NCI-H345 treated with DMSO at 0.1 percent for 48 hours (cell line): ENCODE measurements at regions not wholly inside any gene's neighbourhood (a gene's known extent, or its start where the extent isn't known, plus 50 kb on each side); places are given as distances from the start of the nearest gene placed in this dataset.
A peak's percentile ranks its signal among the peaks of the same experiment; 100 is the strongest.
"Not testable (repeated sequence)": the region's sequence is repeated elsewhere in the genome, so short reads cannot be mapped to it uniquely, and the experiment has no call there.

Source experiments
- DNase-seq: peaks from one replicate; lab custom pipeline; 2025; ENCODE audit not compliant: unreplicated experiment; lab: John Stamatoyannopoulos, UW

- DNase-seq, result no peak
Observed at GRCh38 chr2:57465067-57465466, 581.5 kb upstream of the VRK2 start.

GRCh38 chr2:57465967-57466366 is 580.6 kb upstream of the VRK2 start:
- DNase-seq, result no peak

DNA sequence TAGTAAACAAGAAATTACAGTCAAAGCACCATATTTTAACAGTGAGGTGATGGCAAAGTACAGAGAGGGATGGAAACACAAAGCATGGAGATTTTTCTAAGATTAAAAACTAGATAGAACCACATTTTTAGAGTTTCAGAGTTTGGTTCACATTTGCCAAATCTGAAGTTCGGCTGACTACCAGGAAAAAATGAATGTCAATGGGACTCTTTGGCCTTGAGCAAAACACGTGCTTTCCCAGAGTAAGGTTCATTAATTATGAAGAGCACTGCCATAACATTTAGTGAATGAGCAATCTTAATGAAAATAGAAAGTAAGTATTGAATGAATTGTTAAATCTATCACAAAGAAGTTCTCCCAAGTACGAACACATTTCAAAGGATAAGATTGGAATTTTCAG is 571.2 kb upstream of the VRK2 start:
- no peak for DNase-seq

- DNase-seq, result no peak
Observed at GRCh38 chr2:57479981-57480380, 566.6 kb upstream of the VRK2 start.

DNA sequence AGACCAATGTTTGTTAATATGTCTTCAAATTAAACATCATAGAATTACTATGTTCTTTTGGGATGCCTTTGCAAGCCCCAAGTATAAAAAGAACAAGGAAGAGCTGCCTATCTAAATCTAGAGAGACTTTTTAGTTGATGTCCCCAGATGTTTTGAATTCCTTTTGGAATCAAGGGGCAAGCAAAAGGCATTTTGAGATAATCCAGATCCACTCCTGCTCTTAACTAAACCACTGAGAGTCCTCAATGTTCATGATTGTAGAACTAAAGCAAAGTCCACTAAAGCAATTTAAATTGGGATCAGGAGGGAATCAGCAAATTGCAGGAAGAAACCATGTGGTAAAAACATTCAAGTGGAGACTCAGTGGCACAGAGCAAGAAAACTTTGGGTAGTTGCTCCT is 558.5 kb upstream of the VRK2 start:
- no peak for DNase-seq

DNA sequence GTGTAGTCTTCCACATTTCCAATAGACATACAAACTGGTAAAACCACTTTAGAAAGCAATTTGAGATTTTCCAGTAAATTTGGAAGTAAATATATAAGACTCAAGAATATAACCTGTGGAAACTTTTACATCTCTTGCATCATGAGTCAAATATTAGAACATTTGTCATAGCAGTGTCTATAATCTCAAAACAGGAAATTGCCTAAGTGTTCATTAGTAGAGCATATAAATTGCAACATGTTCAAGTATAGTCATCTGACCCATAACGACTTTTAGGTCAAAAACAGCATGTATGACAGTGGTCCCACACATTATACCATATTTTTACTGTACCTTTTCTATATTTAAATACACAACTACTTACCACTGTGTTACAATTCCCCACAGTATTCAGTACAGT is 555.9 kb upstream of the VRK2 start:
- no peak for DNase-seq

DNA sequence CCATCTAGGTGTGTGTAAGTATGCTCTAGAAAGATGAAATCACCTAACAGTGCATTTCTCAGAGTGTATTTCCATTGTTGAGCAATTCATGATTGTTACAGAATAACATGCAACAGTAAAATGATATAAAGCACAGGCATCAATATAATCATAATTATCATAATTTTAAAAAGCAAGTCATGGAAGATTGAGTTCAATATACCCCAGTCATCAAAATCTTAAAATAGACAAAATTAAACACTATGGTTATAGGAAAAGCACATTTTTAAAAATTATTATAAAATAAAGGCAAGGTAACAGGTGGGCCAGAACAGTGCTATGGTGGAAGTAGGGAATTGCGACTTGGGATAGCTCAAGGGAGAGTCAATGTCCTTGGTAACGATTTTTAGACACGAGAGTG is 555.4 kb upstream of the VRK2 start:
- DNase-seq, result no peak

GRCh38 chr2:57493966-57494365 is 552.6 kb upstream of the VRK2 start:
- DNase-seq, result not testable (repeated sequence)

DNA sequence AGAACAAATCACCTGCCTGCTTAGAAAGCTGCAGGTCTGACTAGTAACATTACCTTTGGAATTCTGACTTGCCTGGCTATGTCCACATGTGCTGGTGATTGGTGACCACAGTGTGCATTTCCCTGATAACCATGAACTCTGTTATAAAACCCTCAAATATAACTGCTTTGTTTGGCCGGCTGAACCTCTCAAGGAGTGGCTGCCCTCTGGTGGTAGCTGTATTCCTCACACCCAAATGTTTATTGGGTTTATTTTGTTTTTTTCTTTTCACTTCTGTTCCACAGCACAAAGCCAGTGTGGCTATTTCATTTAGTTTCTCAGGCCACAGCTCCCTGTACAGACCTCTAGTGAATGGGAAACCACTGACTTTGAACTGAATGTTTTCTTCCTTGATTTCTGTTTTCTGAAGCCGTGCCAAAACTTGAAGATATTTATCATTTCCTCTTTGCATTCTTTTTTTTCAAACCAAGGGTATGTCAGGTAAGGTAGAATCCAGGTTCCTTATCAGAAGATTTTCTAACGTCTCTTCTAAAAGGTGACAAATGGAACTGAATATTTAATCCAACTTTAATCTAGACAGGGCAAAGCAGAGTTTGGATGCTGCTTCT is 549.0 kb upstream of the VRK2 start:
- peak; percentile 23 for DNase-seq

DNA sequence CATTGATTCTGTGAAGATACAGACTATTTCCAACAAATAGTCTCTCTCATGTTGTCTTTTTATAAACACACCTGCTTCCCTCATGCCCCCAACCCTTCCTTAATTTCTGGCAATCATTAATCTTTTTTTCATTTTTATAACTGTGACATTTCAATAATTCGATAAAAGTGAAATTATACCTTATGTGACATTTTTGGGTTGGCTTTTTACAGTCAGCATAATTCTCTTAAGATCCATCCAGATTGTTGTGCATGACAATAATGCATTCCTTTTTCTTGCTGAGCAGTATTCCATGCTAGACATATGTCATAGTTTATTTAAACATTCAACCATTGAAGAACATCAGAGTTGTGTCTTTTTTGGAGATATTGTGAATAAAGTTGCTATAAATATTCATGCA is 541.8 kb upstream of the VRK2 start:
- no peak for DNase-seq

GRCh38 chr2:57509189-57509588 is 537.4 kb upstream of the VRK2 start:
- DNase-seq, result no peak

DNA sequence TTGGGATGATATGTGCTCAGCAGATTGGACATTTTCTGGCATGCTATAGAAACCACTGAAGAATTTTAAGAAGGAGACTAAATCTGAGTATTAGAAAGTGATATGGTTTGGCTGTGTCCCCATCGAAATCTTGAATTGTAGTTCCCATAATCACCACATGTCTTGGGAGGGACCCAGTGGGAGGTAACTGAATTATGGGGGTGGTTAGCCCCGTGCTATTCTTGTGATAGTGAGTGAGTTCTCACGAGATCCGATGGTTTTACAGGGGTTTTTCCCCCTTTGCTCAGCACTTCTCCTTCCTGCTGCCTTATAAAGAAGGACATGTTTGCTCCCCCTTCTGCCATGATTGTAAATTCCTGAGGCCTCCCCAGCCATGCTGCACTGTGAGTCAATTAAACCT is 535.9 kb upstream of the VRK2 start:
- no peak for DNase-seq

GRCh38 chr2:57515366-57515765 is 531.2 kb upstream of the VRK2 start:
- DNase-seq, result no peak

DNA sequence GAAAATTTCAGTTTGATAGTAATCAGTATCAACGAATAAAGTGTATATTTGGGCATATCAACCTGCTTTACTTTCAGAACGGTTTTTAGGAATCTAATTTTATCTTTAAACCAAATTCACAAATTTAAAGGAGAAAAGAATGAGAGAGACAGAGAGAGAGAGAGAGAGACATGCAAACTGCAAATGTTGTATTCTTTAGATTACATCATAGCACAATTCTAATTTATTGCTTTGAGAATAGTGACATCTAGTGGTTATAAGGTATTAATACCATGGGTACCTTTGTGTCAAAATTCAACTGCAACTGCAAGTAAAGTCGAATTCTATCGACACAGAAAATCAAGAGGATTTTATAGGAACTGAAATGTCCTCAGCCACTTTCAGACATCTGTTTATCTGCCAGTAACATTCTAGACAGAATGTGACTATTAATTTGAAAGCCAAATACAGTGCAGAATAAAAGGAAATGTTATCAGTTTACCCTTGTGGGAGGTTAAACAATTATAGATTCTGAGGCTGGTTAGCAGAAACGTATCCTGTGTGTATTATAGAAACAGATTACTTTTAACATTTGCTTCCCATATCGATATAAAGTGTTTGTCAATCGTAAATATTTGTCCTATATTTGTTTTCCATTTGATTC is 529.8 kb upstream of the VRK2 start:
- peak; percentile 71 for DNase-seq

GRCh38 chr2:57523304-57523703 is 523.3 kb upstream of the VRK2 start:
- no peak for DNase-seq

DNA sequence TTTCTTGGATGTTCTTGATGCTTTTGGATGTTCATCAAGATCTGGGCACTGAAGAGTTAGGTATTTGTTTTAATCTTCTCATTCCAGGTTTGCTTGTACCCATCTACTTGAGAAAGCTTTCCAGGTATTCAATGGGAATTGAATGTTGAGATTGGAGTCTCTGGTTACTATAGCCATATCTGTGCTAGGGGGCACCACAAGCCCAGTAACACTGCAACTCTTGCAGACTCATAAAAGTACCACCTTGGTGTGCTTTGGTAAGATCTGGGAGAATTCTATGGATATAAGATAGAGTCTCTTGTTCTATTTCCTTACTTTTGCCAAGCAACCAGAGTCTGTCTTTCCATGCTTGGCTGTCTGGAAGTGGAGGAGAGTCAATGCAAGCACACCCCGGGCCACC is 518.9 kb upstream of the VRK2 start:
- DNase-seq, result no peak

DNA sequence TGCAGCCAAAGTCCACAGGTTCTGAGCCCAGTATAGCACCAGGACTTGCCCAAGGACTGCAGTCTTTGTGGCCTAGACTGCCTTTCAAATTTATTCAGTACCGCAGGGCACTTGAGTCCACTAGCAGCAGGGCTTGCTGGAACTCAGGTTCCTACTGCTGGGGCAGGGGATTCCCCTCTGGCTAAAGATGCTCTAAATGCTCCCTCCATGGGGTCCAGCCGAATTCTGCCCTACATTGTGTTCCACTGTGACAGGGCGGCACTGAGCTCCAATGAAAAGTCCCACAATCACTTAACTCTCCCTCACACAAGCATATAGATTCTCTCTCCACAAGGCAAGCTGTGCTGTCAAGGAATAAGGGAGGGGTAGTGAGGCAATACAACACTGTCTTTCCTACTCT is 518.1 kb upstream of the VRK2 start:
- no peak for DNase-seq

DNA sequence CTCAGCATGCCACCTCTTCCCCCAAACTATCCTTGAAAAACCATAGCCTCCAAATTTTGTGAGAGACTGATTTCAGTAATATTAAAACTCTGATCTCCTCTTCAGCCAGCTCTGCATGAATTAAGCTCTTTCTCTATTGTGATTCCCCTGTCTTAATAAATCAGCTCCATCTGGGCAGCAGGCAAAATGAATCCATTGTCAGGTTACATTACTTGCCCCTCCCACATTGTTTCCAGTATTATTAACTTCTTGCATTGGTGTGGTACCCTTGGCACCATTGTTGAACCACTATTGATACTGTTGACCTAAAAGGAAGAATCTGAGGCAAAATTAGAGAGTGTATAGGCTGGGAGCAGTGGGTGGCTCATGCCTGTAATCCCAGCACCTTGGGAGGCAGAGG is 512.2 kb upstream of the VRK2 start:
- no peak for DNase-seq

DNA sequence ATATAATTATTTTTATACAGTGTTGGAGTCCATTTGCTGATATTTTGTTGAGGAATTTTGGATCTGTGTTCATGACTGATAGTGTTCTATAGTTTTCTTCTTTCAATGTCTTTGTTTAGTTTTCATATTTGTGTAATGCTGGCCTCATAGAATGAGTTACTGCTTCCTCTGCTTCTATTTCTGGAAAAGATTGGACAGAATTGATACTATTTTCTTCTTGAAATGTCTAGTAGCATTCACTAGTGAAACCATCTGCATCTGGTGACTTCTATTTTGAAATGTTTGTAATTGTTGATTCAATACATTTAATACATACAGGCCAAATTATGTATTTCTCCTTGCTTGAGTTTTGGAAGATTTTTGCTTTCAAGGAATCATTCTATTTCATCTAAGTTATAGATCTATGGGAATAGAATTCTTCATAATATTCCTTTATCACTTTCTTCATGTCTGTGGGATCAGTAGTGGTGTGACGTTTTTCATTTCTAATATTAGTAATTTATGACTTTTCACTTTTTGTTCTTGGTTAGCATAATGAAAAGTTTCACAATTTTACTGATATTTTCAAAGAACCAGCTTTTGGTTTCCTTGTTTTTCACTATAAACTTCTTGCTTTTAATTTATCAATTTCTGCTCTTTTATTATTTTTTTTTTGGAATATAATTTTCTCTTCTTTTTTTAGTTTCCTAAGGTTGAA is 509.9 kb upstream of the VRK2 start:
- DNase-seq, result no peak

- no peak for DNase-seq
Observed at GRCh38 chr2:57539761-57540160, 506.8 kb upstream of the VRK2 start.

DNA sequence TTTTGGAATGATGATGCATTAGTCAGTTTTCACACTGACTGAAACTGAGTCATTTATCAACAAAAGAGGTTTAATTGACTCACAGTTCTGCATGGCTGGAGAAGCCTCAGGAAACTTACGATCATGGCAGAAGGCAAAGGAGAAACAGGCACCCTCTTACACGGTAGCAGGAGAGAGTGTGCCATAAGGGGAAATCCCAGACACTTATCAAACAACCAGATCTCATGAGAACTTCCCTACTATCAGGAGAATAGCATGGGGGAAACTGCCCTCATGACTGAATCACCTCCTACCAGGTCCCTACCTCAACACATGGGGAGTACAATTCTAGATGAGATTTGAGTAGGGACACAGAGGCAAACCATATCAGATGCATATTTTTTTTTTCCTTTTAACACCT is 504.5 kb upstream of the VRK2 start:
- DNase-seq, result no peak

DNA sequence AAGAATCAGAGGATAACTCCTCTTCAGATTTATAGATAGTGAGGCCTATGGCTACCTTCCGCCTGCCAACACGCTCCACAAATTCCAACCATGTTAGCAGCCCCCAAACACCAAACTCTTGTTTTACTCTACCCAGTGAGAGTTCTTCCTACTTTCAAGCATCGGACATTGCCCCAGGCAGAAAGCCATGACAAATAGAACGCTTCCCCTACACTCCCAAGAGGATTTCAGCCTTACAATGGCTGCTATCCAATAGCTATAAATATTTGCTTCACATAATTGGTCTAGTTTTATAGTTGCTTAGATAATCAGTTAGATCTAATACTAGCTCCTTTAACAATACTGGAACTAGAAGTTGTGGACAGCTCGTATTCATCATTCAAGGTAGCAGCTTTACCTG is 503.4 kb upstream of the VRK2 start:
- DNase-seq, result no peak

DNA sequence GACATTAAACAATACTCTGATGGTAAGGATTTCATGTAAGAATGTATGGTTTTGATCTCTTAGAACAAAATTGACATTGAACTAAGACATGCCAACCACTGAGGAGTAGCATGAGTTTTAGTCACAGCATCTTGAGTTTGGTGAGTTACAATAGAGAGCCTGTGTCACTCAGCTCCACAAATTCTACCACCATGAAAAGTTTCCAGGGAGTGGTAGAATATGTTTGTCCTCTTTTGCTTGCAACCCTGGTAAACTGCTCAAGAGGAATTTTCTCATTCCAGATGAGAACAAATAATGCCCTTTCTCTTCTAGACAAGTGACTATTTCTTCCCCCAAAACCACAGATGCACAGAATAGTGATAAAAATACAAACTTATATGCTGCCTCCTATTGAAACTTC is 502.0 kb upstream of the VRK2 start:
- DNase-seq, result no peak
